WTC11 (cell line): ENCODE measurements at regions not wholly inside any gene's neighbourhood (a gene's known extent, or its start where the extent isn't known, plus 50 kb on each side); places are given as distances from the start of the nearest gene placed in this dataset.

Experiments used
- ATAC-seq: fragments of 200-7000 bp; cut with Tn5 transposase; 2 replicates; pipeline ENCODE4 v1.10.0; 2021; ENCODE audit warnings: mild to moderate bottlenecking, moderate library complexity
- CTCF ChIA-PET: fragments of 300-600 bp; sonication (Branson Sonifier 250); formaldehyde crosslinking; loops from one replicate; lab custom pipeline; 2021; ENCODE audit warnings: antibody characterized with exemption; lab: Charles Lee
- POLR2A ChIA-PET: fragments of 350-600 bp; sonication (Branson Sonifier 250); formaldehyde crosslinking; loops from one replicate; lab custom pipeline; 2021; ENCODE audit warnings: antibody characterized with exemption; lab: Charles Lee
- DNase-seq: peaks from one replicate; pipeline ENCODE4 v3.0.0; 2021; ENCODE audit warnings: low spot score
- H3K27ac Mint-ChIP-seq: 2 replicates; pipeline ENCODE4 v1.8.0; 2021; ENCODE audit warnings: mixed read lengths
- H3K27me3 Mint-ChIP-seq: 2 replicates; pipeline ENCODE4 v1.8.0; 2021; ENCODE audit warnings: low read depth, mild to moderate bottlenecking, moderate library complexity, mixed read lengths
- H3K36me3 Mint-ChIP-seq: 2 replicates; pipeline ENCODE4 v1.8.0; 2021; ENCODE audit warnings: mixed read lengths
- H3K4me1 Mint-ChIP-seq: 2 replicates; pipeline ENCODE4 v1.8.0; 2022; ENCODE audit warnings: mixed read lengths
- H3K4me3 Mint-ChIP-seq: 2 replicates; pipeline ENCODE4 v1.8.0; 2021; ENCODE audit warnings: mild to moderate bottlenecking, moderate library complexity, mixed read lengths
- H3K9me3 Mint-ChIP-seq: 2 replicates; pipeline ENCODE4 v1.8.0; 2021; ENCODE audit warnings: mixed read lengths
- CBFB ChIP-seq: sonication (generic); formaldehyde crosslinking; IDR thresholded peaks from 2 replicates; pipeline ENCODE4 v1.8.1; 2022; ENCODE audit warnings: mild to moderate bottlenecking, low read depth, missing genetic modification reagents
- CREM ChIP-seq: sonication (generic); formaldehyde crosslinking; IDR thresholded peaks from 2 replicates; pipeline ENCODE4 v1.8.1; 2022; ENCODE audit warnings: mild to moderate bottlenecking, missing genetic modification reagents, moderate library complexity
- CTCF ChIP-seq: fragments of 200-600 bp; IDR thresholded peaks from 2 replicates; pipeline ENCODE4 v1.8.0; 2022; ENCODE audit warnings: antibody characterized with exemption
- FOXJ3 ChIP-seq: sonication (generic); formaldehyde crosslinking; IDR thresholded peaks from 2 replicates; pipeline ENCODE4 v1.9.0; 2021; ENCODE audit warnings: missing genetic modification reagents, mild to moderate bottlenecking, borderline replicate concordance
- FOXP4 ChIP-seq: sonication (generic); formaldehyde crosslinking; IDR thresholded peaks from 2 replicates; pipeline ENCODE4 v1.8.0; 2022; ENCODE audit warnings: mild to moderate bottlenecking, missing genetic modification reagents
- GTF2I ChIP-seq: fragments of 250-450 bp; sonication (Bioruptor Pico); conservative IDR thresholded peaks from 2 replicates; pipeline ENCODE4 v1.4.0; 2021; ENCODE audit warnings: mild to moderate bottlenecking
- HMGXB4 ChIP-seq: sonication (generic); formaldehyde crosslinking; IDR thresholded peaks from 2 replicates; pipeline ENCODE4 v1.8.1; 2023; ENCODE audit warnings: mild to moderate bottlenecking, moderate library complexity, missing genetic modification reagents
- JAZF1 ChIP-seq: fragments of 250-450 bp; sonication (Bioruptor Pico); IDR thresholded peaks from 2 replicates; pipeline ENCODE4 v1.9.0; 2021; ENCODE audit warnings: moderate library complexity, mild to moderate bottlenecking, inconsistent platforms
- NFATC4 ChIP-seq: fragments of 250-450 bp; sonication (Bioruptor Pico); IDR thresholded peaks from 2 replicates; pipeline ENCODE4 v1.9.0; 2021; ENCODE audit warnings: mild to moderate bottlenecking
- NR1H2 ChIP-seq: sonication (generic); formaldehyde crosslinking; IDR thresholded peaks from 2 replicates; pipeline ENCODE4 v1.9.0; 2021; ENCODE audit warnings: mild to moderate bottlenecking, moderate library complexity, missing genetic modification reagents
- NR2C2 ChIP-seq: sonication (generic); formaldehyde crosslinking; IDR thresholded peaks from 2 replicates; pipeline ENCODE4 v1.8.0; 2022; ENCODE audit warnings: mild to moderate bottlenecking, missing genetic modification reagents
- NR3C1 ChIP-seq: sonication (generic); formaldehyde crosslinking; conservative IDR thresholded peaks from 2 replicates; pipeline ENCODE4 v1.8.1; 2023; ENCODE audit warnings: low read depth, mild to moderate bottlenecking, missing genetic modification reagents
- OVOL2 ChIP-seq: fragments of 250-450 bp; sonication (Bioruptor Pico); IDR thresholded peaks from 2 replicates; pipeline ENCODE4 v1.9.0; 2021; ENCODE audit warnings: mild to moderate bottlenecking, borderline replicate concordance
- PRRX2 ChIP-seq: fragments of 250-450 bp; sonication (Bioruptor Pico); IDR thresholded peaks from 2 replicates; pipeline ENCODE4 v1.8.0; 2021; ENCODE audit warnings: mild to moderate bottlenecking
- RELA ChIP-seq: sonication (generic); formaldehyde crosslinking; IDR thresholded peaks from 2 replicates; pipeline ENCODE4 v1.8.1; 2022; ENCODE audit warnings: missing genetic modification reagents, mild to moderate bottlenecking, borderline replicate concordance
- TEAD1 ChIP-seq: sonication (generic); formaldehyde crosslinking; IDR thresholded peaks from 2 replicates; pipeline ENCODE4 v1.8.0; 2022; ENCODE audit warnings: mild to moderate bottlenecking, missing genetic modification reagents
- TEAD4 ChIP-seq: sonication (generic); formaldehyde crosslinking; IDR thresholded peaks from 2 replicates; pipeline ENCODE4 v1.8.0; 2022; ENCODE audit warnings: mild to moderate bottlenecking, missing genetic modification reagents
- ZNF138 ChIP-seq: sonication (generic); formaldehyde crosslinking; conservative IDR thresholded peaks from 2 replicates; pipeline ENCODE4 v1.8.1; 2022; ENCODE audit warnings: mild to moderate bottlenecking, moderate library complexity, missing genetic modification reagents
- ZNF219 ChIP-seq: sonication (generic); formaldehyde crosslinking; IDR thresholded peaks from 2 replicates; pipeline ENCODE4 v1.8.0; 2023; ENCODE audit warnings: missing genetic modification reagents, mild to moderate bottlenecking, borderline replicate concordance
- ZNF263 ChIP-seq: sonication (generic); formaldehyde crosslinking; IDR thresholded peaks from 2 replicates; pipeline ENCODE4 v1.8.1; 2022; ENCODE audit warnings: low read depth, mild to moderate bottlenecking, moderate library complexity, missing genetic modification reagents
- ZNF416 ChIP-seq: fragments of 250-450 bp; sonication (Bioruptor Pico); IDR thresholded peaks from 2 replicates; pipeline ENCODE4 v1.9.0; 2021; ENCODE audit warnings: mild to moderate bottlenecking, inconsistent platforms
- ZNF423 ChIP-seq: fragments of 250-450 bp; sonication (Bioruptor Pico); IDR thresholded peaks from 2 replicates; pipeline ENCODE4 v2.1.2; 2022; ENCODE audit warnings: mild to moderate bottlenecking, moderate library complexity
- TF ChIP-seq, protein P1 (sequence below): fragments of 250-450 bp; sonication (Bioruptor Pico); IDR thresholded peaks from 2 replicates; pipeline ENCODE4 v1.9.0; 2021; ENCODE audit warnings: mild to moderate bottlenecking
- TF ChIP-seq, protein P2 (sequence below): fragments of 250-450 bp; sonication (Bioruptor Pico); IDR thresholded peaks from 2 replicates; pipeline ENCODE4 v1.9.0; 2021; ENCODE audit warnings: moderate library complexity, mild to moderate bottlenecking, inconsistent platforms, borderline replicate concordance
- TF ChIP-seq, protein P3 (sequence below): sonication (generic); formaldehyde crosslinking; IDR thresholded peaks from 2 replicates; pipeline ENCODE4 v1.8.1; 2023; ENCODE audit warnings: mild to moderate bottlenecking, missing genetic modification reagents
- TF ChIP-seq, protein P4 (sequence below): sonication (generic); formaldehyde crosslinking; IDR thresholded peaks from 2 replicates; pipeline ENCODE4 v1.8.1; 2022; ENCODE audit warnings: mild to moderate bottlenecking, moderate library complexity, missing genetic modification reagents

DNA sequence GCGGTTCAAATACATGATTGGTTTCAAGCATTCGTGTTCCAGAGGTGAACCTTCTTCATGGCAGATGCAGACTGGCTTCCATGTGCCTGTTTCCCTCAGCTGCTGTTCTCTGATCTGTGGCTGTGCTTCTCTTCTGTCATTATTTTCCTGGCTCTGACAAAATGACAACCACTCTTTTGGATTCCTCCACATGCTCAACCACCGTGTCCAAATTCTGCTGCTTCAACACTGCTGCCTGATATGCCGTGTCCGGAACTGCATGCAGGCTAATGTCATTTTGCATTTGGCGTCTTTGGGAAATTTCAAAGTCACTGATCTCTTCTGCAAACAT lies 368.7 kb upstream of the ZNF608 start:
- TF ChIP-seq CBFB (CRISPR knock-in tag) (no peak), NR2C2 (CRISPR knock-in tag) (no peak), ZNF138 (CRISPR knock-in tag) (no peak), NR3C1 (CRISPR knock-in tag) (no peak), PRRX2 (CRISPR knock-in tag) (no peak), JAZF1 (CRISPR knock-in tag) (no peak), ZNF219 (CRISPR knock-in tag) (no peak), NFATC4 (CRISPR knock-in tag) (no peak), TEAD4 (no peak)
- TF ChIP-seq, protein P1, sequence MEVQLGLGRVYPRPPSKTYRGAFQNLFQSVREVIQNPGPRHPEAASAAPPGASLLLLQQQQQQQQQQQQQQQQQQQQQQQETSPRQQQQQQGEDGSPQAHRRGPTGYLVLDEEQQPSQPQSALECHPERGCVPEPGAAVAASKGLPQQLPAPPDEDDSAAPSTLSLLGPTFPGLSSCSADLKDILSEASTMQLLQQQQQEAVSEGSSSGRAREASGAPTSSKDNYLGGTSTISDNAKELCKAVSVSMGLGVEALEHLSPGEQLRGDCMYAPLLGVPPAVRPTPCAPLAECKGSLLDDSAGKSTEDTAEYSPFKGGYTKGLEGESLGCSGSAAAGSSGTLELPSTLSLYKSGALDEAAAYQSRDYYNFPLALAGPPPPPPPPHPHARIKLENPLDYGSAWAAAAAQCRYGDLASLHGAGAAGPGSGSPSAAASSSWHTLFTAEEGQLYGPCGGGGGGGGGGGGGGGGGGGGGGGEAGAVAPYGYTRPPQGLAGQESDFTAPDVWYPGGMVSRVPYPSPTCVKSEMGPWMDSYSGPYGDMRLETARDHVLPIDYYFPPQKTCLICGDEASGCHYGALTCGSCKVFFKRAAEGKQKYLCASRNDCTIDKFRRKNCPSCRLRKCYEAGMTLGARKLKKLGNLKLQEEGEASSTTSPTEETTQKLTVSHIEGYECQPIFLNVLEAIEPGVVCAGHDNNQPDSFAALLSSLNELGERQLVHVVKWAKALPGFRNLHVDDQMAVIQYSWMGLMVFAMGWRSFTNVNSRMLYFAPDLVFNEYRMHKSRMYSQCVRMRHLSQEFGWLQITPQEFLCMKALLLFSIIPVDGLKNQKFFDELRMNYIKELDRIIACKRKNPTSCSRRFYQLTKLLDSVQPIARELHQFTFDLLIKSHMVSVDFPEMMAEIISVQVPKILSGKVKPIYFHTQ (CRISPR knock-in tag), result no peak
- TF ChIP-seq, protein P2, sequence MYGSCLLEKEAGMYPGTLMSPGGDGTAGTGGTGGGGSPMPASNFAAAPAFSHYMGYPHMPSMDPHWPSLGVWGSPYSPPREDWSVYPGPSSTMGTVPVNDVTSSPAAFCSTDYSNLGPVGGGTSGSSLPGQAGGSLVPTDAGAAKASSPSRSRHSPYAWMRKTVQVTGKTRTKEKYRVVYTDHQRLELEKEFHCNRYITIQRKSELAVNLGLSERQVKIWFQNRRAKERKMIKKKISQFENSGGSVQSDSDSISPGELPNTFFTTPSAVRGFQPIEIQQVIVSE (CRISPR knock-in tag), result no peak
- TF ChIP-seq, all 79 proteins: peak for 0
- no peak for ATAC-seq
- H3K36me3 Mint-ChIP-seq, result peaks cover 9% of the 10 kb centered on the region
- H3K9me3 Mint-ChIP-seq, result peaks cover 28% of the 10 kb centered on the region
- CTCF ChIA-PET, result no interaction called here
- POLR2A ChIA-PET, result no interaction called here
- DNase-seq, result no peak
- H3K4me1 Mint-ChIP-seq, result peaks cover 26% of the 10 kb centered on the region
- H3K27me3 Mint-ChIP-seq, result no peaks in the 10 kb centered on the region; the same call in 1 of the 2 replicates
- no peak overlapping the region for H3K27ac Mint-ChIP-seq
- H3K4me3 Mint-ChIP-seq, result no peak overlapping the region

DNA sequence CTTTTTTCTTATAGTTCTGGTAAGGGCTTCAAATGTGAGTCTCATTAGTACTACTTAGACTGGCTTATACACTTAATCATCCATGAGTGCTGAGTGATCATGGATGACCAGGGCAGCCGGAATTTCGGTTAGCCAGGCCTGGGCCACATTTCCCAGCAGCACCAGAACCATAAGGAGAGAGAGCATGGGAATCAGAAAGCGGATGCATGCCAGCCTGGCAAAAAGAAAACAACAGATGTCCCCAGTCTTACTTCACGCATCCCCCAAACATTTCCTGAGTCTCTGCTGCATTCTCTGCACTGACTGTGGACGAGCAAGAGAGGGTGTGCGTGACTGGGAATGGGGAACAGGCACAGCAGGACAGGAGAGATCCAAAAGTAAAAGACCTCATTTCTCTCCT lies 371.1 kb upstream of the ZNF608 start:
- POLR2A ChIA-PET, result no interaction called here
- Mint-ChIP-seq H3K4me3 (no peak overlapping the region), H3K27ac (no peak overlapping the region), H3K9me3 (peaks cover 17% of the 10 kb centered on the region), H3K4me1 (peaks cover 31% of the 10 kb centered on the region), H3K27me3 (no peaks in the 10 kb centered on the region; the same call in 1 of the 2 replicates), H3K36me3 (no peaks in the 10 kb centered on the region; the same call in 1 of the 2 replicates)
- ATAC-seq, result no peak
- DNase-seq, result no peak
- CTCF ChIA-PET, result no interaction called here
- TF ChIP-seq NR1H2, result no peak
- no peak for TF ChIP-seq ZNF263
- no peak for TF ChIP-seq OVOL2
- no peak for TF ChIP-seq CTCF
- no peak for TF ChIP-seq FOXP4 (CRISPR knock-in tag)
- no peak for TF ChIP-seq NFATC4 (CRISPR knock-in tag)
- TF ChIP-seq FOXJ3 (CRISPR knock-in tag), result no peak
- TF ChIP-seq, protein P3, sequence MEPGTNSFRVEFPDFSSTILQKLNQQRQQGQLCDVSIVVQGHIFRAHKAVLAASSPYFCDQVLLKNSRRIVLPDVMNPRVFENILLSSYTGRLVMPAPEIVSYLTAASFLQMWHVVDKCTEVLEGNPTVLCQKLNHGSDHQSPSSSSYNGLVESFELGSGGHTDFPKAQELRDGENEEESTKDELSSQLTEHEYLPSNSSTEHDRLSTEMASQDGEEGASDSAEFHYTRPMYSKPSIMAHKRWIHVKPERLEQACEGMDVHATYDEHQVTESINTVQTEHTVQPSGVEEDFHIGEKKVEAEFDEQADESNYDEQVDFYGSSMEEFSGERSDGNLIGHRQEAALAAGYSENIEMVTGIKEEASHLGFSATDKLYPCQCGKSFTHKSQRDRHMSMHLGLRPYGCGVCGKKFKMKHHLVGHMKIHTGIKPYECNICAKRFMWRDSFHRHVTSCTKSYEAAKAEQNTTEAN (CRISPR knock-in tag), result no peak
- TF ChIP-seq, protein P4, sequence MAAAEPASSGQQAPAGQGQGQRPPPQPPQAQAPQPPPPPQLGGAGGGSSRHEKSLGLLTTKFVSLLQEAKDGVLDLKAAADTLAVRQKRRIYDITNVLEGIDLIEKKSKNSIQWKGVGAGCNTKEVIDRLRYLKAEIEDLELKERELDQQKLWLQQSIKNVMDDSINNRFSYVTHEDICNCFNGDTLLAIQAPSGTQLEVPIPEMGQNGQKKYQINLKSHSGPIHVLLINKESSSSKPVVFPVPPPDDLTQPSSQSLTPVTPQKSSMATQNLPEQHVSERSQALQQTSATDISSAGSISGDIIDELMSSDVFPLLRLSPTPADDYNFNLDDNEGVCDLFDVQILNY, result no peak
- no peak for TF ChIP-seq CBFB (CRISPR knock-in tag)
- no peak for TF ChIP-seq RELA
- TF ChIP-seq ZNF416 (CRISPR knock-in tag), result no peak
- no peak for TF ChIP-seq TEAD1 (CRISPR knock-in tag)
- TF ChIP-seq GTF2I, result no peak
- TF ChIP-seq CREM, result no peak
- no peak for TF ChIP-seq ZNF423 (CRISPR knock-in tag)
- TF ChIP-seq HMGXB4, result no peak
